ENCODE measurements at regions not wholly inside any gene's neighbourhood (a gene's known extent, or its start where the extent isn't known, plus 50 kb on each side); places are given as distances from the start of the nearest gene placed in this dataset.

GRCh38 chr1:17967623-17968255 lies 139.9 kb upstream of the IGSF21 start:
- WGBS, 2 experiments (ENCODE audit: extremely low coverage in 1 of 2, insufficient coverage in 1 of 2, insufficient read length in 1 of 2, insufficient replicate concordance in 2 of 2, low coverage in 1 of 2, low lambda C conversion rate in 2 of 2, missing lambda C conversion rate in 1 of 2) = 96% methylated on average over 2 of the region's 2 CpGs; no CpG with 5 or more reads in 1 of the 2 experiments
- H2AFZ ChIP-seq (ENCODE audit: low read length) = no peak overlapping the region
- no peak overlapping the region for H3K18ac ChIP-seq (ENCODE audit: extremely low read depth, low read length)
- TF ChIP-seq HDAC6 (IDR thresholded peaks at IDR 0.05; ENCODE audit: low read depth, low read length) (no peak), BACH1 (IDR thresholded peaks at IDR 0.05; ENCODE audit: low read length) (no peak), CBX8 (IDR thresholded peaks at IDR 0.05; ENCODE audit: borderline replicate concordance, low read depth, low read length) (no peak), ASH2L (IDR thresholded peaks at IDR 0.05; ENCODE audit: low read length) (no peak), CHD1 (IDR thresholded peaks at IDR 0.05; ENCODE audit: low read depth, low read length) (no peak), YY1 (IDR thresholded peaks at IDR 0.05; ENCODE audit: low read depth, low read length) (no peak), RXRA (IDR thresholded peaks at IDR 0.05; ENCODE audit: insufficient read depth, low read depth, low read length) (no peak), E2F6 (IDR thresholded peaks at IDR 0.05) (no peak), TCF12 (IDR thresholded peaks at IDR 0.05; ENCODE audit: low read depth, low read length) (no peak), KDM1A (IDR thresholded peaks at IDR 0.05; ENCODE audit: borderline replicate concordance, low read length) (no peak), SP1 (IDR thresholded peaks at IDR 0.05; ENCODE audit: low read depth, low read length) (no peak)

More at GRCh38 chr1:17967623-17968255, 139.9 kb upstream of the IGSF21 start:
- H2BK120ac ChIP-seq (replicated peaks; ENCODE audit: low read depth, low read length) = no peak overlapping the region
- no peak overlapping the region for H3K4ac ChIP-seq (replicated peaks; ENCODE audit: insufficient read length, low read depth, low read length)
- no peaks in the 10 kb centered on the region; the same call in 1 of the 2 replicates for H3K23me2 ChIP-seq (ENCODE audit: low read depth, low read length)
- H3K56ac ChIP-seq (replicated peaks; ENCODE audit: insufficient read length, low read depth, low read length) = no peak overlapping the region
- no peak overlapping the region for H2BK20ac ChIP-seq (ENCODE audit: low read length)
- no peaks in the 10 kb centered on the region for H3K4me1 ChIP-seq (replicated peaks in 1 of 4; ENCODE audit: control insufficient read depth in 3 of 4, insufficient read depth in 4 of 4, low read length in 3 of 4)
- H3K4me2 ChIP-seq (ENCODE audit: insufficient read depth in 1 of 2, low read depth in 2 of 2, low read length in 2 of 2) = no peak overlapping the region
- H2BK15ac ChIP-seq (ENCODE audit: low read length) = no peak overlapping the region
- no peaks in the 10 kb centered on the region for H3K79me1 ChIP-seq (ENCODE audit: low read depth, low read length)
- POLR2A ChIA-PET (ENCODE audit: partially characterized antibody) = no interaction called here
- H3K27ac ChIP-seq (ENCODE audit: low read depth, low read length) = no peak overlapping the region
- H3K4me3 ChIP-seq (ENCODE audit: extremely low read depth in 1 of 4, insufficient read depth in 2 of 4, low read depth in 3 of 4, low read length in 4 of 4) = no peak overlapping the region
- no peaks in the 10 kb centered on the region for H3K79me2 ChIP-seq (ENCODE audit: control insufficient read depth in 1 of 2, insufficient read depth in 2 of 2, low read length in 2 of 2)
- FAIRE-seq = no peak
- H4K91ac ChIP-seq (replicated peaks; ENCODE audit: insufficient read length, low read length) = peak overlapping the region; percentile 22
- H2AK5ac ChIP-seq (ENCODE audit: low read depth, low read length) = no peak overlapping the region
- no peak overlapping the region for H4K5ac ChIP-seq (ENCODE audit: insufficient read length, low read depth, low read length)
- H3K36me3 ChIP-seq (ENCODE audit: control insufficient read depth in 2 of 4, insufficient read depth in 4 of 4, low read length in 3 of 4) = no peaks in the 10 kb centered on the region
- peaks cover 0 to 3% (median 0%) of the 10 kb centered on the region in 4 experiments; a peak in 1 of 7 replicates for H3K27me3 ChIP-seq (replicated peaks in 1 of 4; ENCODE audit: control insufficient read depth in 3 of 4, extremely low read depth in 1 of 4, insufficient read depth in 3 of 4, low read length in 3 of 4)
- H2BK5ac ChIP-seq (ENCODE audit: low read depth, low read length) = no peak overlapping the region
- H2BK12ac ChIP-seq (ENCODE audit: low read depth, low read length) = no peak overlapping the region
- H3K9me3 ChIP-seq (ENCODE audit: insufficient read depth in 2 of 2, low read depth in 1 of 2, low read length in 1 of 2) = no peaks in the 10 kb centered on the region
- H3K14ac ChIP-seq (ENCODE audit: insufficient read length) = no peak overlapping the region
- DNase-seq (ENCODE audit: low read depth in 1 of 2, low spot score in 2 of 2) = no peak
- CTCF ChIA-PET (ENCODE audit: partially characterized antibody) = interaction anchor here (3.7 kb wide), 1 partner anchor 16 kb away, joined by 19 read pairs; no protein-coding TSS in a partner anchor
- no peaks in the 10 kb centered on the region for H4K20me1 ChIP-seq (replicated peaks in 1 of 2; ENCODE audit: control insufficient read depth in 1 of 2, insufficient read depth in 2 of 2, low read length in 2 of 2)
- no peak overlapping the region for H3K9ac ChIP-seq (replicated peaks in 1 of 4; ENCODE audit: extremely low read depth in 1 of 4, low read depth in 3 of 4, low read length in 3 of 4)
- no peak overlapping the region for H3K23ac ChIP-seq (ENCODE audit: insufficient read length)
- H4K8ac ChIP-seq (ENCODE audit: extremely low read depth, insufficient read depth, low read length) = no peak overlapping the region; the same call in 1 of the 2 replicates
